ENCODE measurements at regions not wholly inside any gene's neighbourhood (a gene's known extent, or its start where the extent isn't known, plus 50 kb on each side); places are given as distances from the start of the nearest gene placed in this dataset.
"Not testable (repeated sequence)": the region's sequence is repeated elsewhere in the genome, so short reads cannot be mapped to it uniquely, and the experiment has no call there.

- no peak overlapping the region for H3K4me3 ChIP-seq (ENCODE audit: low read depth, low read length)
Measured at GRCh38 chr6:77326029-77326428, 137.3 kb downstream of the HTR1B start.

- no peak overlapping the region for H3K4me3 ChIP-seq (ENCODE audit: low read depth, low read length)
Measured at GRCh38 chr6:77324866-77325265, 138.4 kb downstream of the HTR1B start.

GRCh38 chr6:77322604-77323003 lies 140.7 kb downstream of the HTR1B start:
- H3K4me3 ChIP-seq (ENCODE audit: low read depth, low read length): no peak overlapping the region

GRCh38 chr6:77318256-77318655 lies 145.0 kb downstream of the HTR1B start:
- no peak overlapping the region for H3K4me3 ChIP-seq (ENCODE audit: low read depth, low read length)

- H3K4me3 ChIP-seq (ENCODE audit: low read depth, low read length): no peak overlapping the region
Measured at GRCh38 chr6:77313595-77313994, 149.7 kb downstream of the HTR1B start.

GRCh38 chr6:77299931-77300330 lies 163.4 kb downstream of the HTR1B start:
- H3K4me3 ChIP-seq (ENCODE audit: low read depth, low read length): no peak overlapping the region

- no peak overlapping the region for H3K4me3 ChIP-seq (ENCODE audit: low read depth, low read length)
Measured at GRCh38 chr6:77298283-77298682, 165.0 kb downstream of the HTR1B start.

GRCh38 chr6:77292564-77293546 lies 170.4 kb downstream of the HTR1B start:
- no peak overlapping the region for H3K4me3 ChIP-seq (ENCODE audit: low read depth, low read length)

- H3K4me3 ChIP-seq (ENCODE audit: low read depth, low read length): no peak overlapping the region
Measured at GRCh38 chr6:77290798-77291197, 172.5 kb downstream of the HTR1B start.

GRCh38 chr6:77286541-77286940 lies 176.8 kb downstream of the HTR1B start:
- H3K4me3 ChIP-seq (ENCODE audit: low read depth, low read length): no peak overlapping the region

GRCh38 chr6:77273929-77274328 lies 189.4 kb downstream of the HTR1B start:
- no peak overlapping the region for H3K4me3 ChIP-seq (ENCODE audit: low read depth, low read length)

- no peak overlapping the region for H3K4me3 ChIP-seq (ENCODE audit: low read depth, low read length)
Measured at GRCh38 chr6:77264970-77265369, 198.3 kb downstream of the HTR1B start.

GRCh38 chr6:77263003-77263402 lies 200.3 kb downstream of the HTR1B start:
- no peak overlapping the region for H3K4me3 ChIP-seq (ENCODE audit: low read depth, low read length)

GRCh38 chr6:77251801-77252200 lies 211.5 kb downstream of the HTR1B start:
- not testable (repeated sequence) for H3K4me3 ChIP-seq (ENCODE audit: low read depth, low read length)

- no peak overlapping the region for H3K4me3 ChIP-seq (ENCODE audit: low read depth, low read length)
Measured at GRCh38 chr6:77249560-77249959, 213.7 kb downstream of the HTR1B start.

- no peak overlapping the region for H3K4me3 ChIP-seq (ENCODE audit: low read depth, low read length)
Measured at GRCh38 chr6:77245026-77245425, 218.3 kb downstream of the HTR1B start.

GRCh38 chr6:77231438-77232305 lies 231.6 kb downstream of the HTR1B start:
- H3K4me3 ChIP-seq (ENCODE audit: low read depth, low read length): no peak overlapping the region

GRCh38 chr6:77228279-77228678 lies 235.0 kb downstream of the HTR1B start:
- H3K4me3 ChIP-seq (ENCODE audit: low read depth, low read length): no peak overlapping the region

GRCh38 chr6:77217896-77218295 lies 245.4 kb downstream of the HTR1B start:
- H3K4me3 ChIP-seq (ENCODE audit: low read depth, low read length): no peak overlapping the region

- no peak overlapping the region for H3K4me3 ChIP-seq (ENCODE audit: low read depth, low read length)
Measured at GRCh38 chr6:77205936-77206335, 257.4 kb downstream of the HTR1B start.

GRCh38 chr6:77204555-77204954 lies 258.7 kb downstream of the HTR1B start:
- H3K4me3 ChIP-seq (ENCODE audit: low read depth, low read length): no peak overlapping the region

- no peak overlapping the region for H3K4me3 ChIP-seq (ENCODE audit: low read depth, low read length)
Measured at GRCh38 chr6:77183447-77183846, 279.8 kb downstream of the HTR1B start.

Data from iPS-11a (cell line).